HEK293 (cell line): ENCODE measurements at regions not wholly inside any gene's neighbourhood (a gene's known extent, or its start where the extent isn't known, plus 50 kb on each side); places are given as distances from the start of the nearest gene placed in this dataset.

Source experiments
- CTCF ChIP-seq: fragments of 450-650 bp; formaldehyde crosslinking; IDR thresholded peaks from 2 replicates; pipeline ENCODE4 v1.5.1; 2016; ENCODE audit warnings: missing biosample characterization, missing genetic modification characterization
- HOXD13 ChIP-seq: sonication (generic); formaldehyde crosslinking; IDR thresholded peaks from 2 replicates; pipeline ENCODE4 v1.8.0; 2022; ENCODE audit warnings: missing genetic modification reagents, borderline replicate concordance
- KLF10 ChIP-seq: fragments of 450-650 bp; IDR thresholded peaks from 2 replicates; pipeline ENCODE4 v1.5.1; 2018; ENCODE audit warnings: missing biosample characterization, mild to moderate bottlenecking, missing genetic modification characterization
- PATZ1 ChIP-seq: fragments of 450-650 bp; formaldehyde crosslinking; IDR thresholded peaks from 2 replicates; pipeline ENCODE4 v1.5.1; 2016; ENCODE audit warnings: missing biosample characterization, missing genetic modification characterization
- PBX3 ChIP-seq: sonication (generic); formaldehyde crosslinking; IDR thresholded peaks from 2 replicates; pipeline ENCODE4 v1.8.1; 2022; ENCODE audit warnings: mild to moderate bottlenecking, moderate library complexity, missing genetic modification reagents
- REST ChIP-seq: fragments of 450-650 bp; formaldehyde crosslinking; IDR thresholded peaks from 2 replicates; pipeline ENCODE4 v1.5.1; 2016; ENCODE audit warnings: missing biosample characterization, missing genetic modification characterization
- SETDB1 ChIP-seq: IDR thresholded peaks from one replicate; pipeline ENCODE4 v1.6.1; 2017; ENCODE audit warnings: mild to moderate bottlenecking, low read length, moderate library complexity, mixed read lengths; ENCODE audit not compliant: insufficient read length
- ZFP3 ChIP-seq: fragments of 450-650 bp; formaldehyde crosslinking; IDR thresholded peaks from 2 replicates; pipeline ENCODE4 v1.5.1; 2016; ENCODE audit warnings: low read depth, missing biosample characterization, missing genetic modification characterization
- ZNF24 ChIP-seq: fragments of 450-650 bp; formaldehyde crosslinking; IDR thresholded peaks from 2 replicates; pipeline ENCODE4 v1.5.1; 2016; ENCODE audit warnings: missing biosample characterization, missing genetic modification characterization
- ZNF501 ChIP-seq: fragments of 450-650 bp; formaldehyde crosslinking; IDR thresholded peaks from 2 replicates; pipeline ENCODE4 v1.5.1; 2016; ENCODE audit warnings: missing biosample characterization, missing genetic modification characterization
- ZNF513 ChIP-seq: fragments of 450-650 bp; IDR thresholded peaks from 2 replicates; pipeline ENCODE4 v1.5.1; 2018; ENCODE audit warnings: missing biosample characterization, missing genetic modification characterization
- ZNF518A ChIP-seq: fragments of 450-650 bp; formaldehyde crosslinking; conservative IDR thresholded peaks from 2 replicates; pipeline ENCODE4 v1.5.1; 2016; ENCODE audit warnings: low read depth, missing biosample characterization, missing genetic modification characterization
- ZNF76 ChIP-seq: fragments of 450-650 bp; formaldehyde crosslinking; IDR thresholded peaks from 2 replicates; pipeline ENCODE4; 2016; ENCODE audit warnings: low read depth, missing biosample characterization, missing genetic modification characterization, borderline replicate concordance

- TF ChIP-seq ZNF76 (tag by site-specific recombination) (no peak), PATZ1 (tag by site-specific recombination) (no peak), CTCF (tag by site-specific recombination) (no peak), HOXD13 (CRISPR knock-in tag) (no peak), ZNF501 (tag by site-specific recombination) (no peak), KLF10 (tag by site-specific recombination) (no peak), SETDB1 (no peak), PBX3 (no peak), ZNF24 (tag by site-specific recombination) (no peak), ZFP3 (tag by site-specific recombination) (no peak), ZNF518A (no peak), REST (tag by site-specific recombination) (no peak), ZNF513 (no peak)
These were observed 59.6 kb upstream of the LINC00305 start for GRCh38 chr18:64208516-64208915.
